ENCODE measurements at regions not wholly inside any gene's neighbourhood (a gene's known extent, or its start where the extent isn't known, plus 50 kb on each side); places are given as distances from the start of the nearest gene placed in this dataset.

DNA sequence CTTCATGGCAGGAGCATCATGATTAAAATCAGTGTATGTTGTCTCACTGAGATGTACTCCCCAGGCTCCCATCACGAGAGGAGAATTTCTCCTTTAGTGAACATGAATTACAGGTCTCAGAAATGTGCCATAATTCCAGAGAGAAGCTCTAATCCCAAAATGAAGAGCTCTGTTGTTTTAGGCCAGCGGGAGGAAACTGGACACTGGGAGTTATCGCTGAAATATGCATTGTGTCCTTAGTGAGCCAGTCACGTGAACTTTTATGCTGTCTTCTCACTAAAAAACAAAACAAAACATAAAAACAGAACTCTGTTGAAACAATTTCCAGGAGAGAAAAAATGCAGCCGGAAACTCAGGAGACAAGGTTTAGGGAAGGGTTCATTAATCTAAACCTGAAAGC is 315.7 kb upstream of the NT5E start:
- no peaks in the 10 kb centered on the region for H3K27me3 ChIP-seq (ENCODE audit: low read length)
- H3K27ac ChIP-seq (ENCODE audit: low read depth, low read length) = no peak overlapping the region
- H2AFZ ChIP-seq (ENCODE audit: low read depth, low read length, severe bottlenecking) = no peak overlapping the region
- H3K9ac ChIP-seq (ENCODE audit: low read length) = no peak overlapping the region
- H3K4me3 ChIP-seq (ENCODE audit: insufficient read depth, low read length, poor library complexity, severe bottlenecking) = no peak overlapping the region
- H3K9me3 ChIP-seq (ENCODE audit: insufficient read depth, low read length) = no peaks in the 10 kb centered on the region
- no peak for TF ChIP-seq EZH2phosphoT487 (conservative IDR thresholded peaks at IDR 0.05; ENCODE audit: low read length)
- TF ChIP-seq, protein P1, sequence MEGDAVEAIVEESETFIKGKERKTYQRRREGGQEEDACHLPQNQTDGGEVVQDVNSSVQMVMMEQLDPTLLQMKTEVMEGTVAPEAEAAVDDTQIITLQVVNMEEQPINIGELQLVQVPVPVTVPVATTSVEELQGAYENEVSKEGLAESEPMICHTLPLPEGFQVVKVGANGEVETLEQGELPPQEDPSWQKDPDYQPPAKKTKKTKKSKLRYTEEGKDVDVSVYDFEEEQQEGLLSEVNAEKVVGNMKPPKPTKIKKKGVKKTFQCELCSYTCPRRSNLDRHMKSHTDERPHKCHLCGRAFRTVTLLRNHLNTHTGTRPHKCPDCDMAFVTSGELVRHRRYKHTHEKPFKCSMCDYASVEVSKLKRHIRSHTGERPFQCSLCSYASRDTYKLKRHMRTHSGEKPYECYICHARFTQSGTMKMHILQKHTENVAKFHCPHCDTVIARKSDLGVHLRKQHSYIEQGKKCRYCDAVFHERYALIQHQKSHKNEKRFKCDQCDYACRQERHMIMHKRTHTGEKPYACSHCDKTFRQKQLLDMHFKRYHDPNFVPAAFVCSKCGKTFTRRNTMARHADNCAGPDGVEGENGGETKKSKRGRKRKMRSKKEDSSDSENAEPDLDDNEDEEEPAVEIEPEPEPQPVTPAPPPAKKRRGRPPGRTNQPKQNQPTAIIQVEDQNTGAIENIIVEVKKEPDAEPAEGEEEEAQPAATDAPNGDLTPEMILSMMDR (IDR thresholded peaks at IDR 0.05; ENCODE audit: insufficient read depth, low read length, poor library complexity, severe bottlenecking) = no peak
- H4K20me1 ChIP-seq (ENCODE audit: low read depth, low read length) = no peaks in the 10 kb centered on the region
- H3K79me2 ChIP-seq (ENCODE audit: insufficient read depth, low read length) = no peaks in the 10 kb centered on the region
- no peak overlapping the region for H3K4me2 ChIP-seq (ENCODE audit: low read depth, low read length, poor library complexity, severe bottlenecking)
- no peaks in the 10 kb centered on the region for H3K36me3 ChIP-seq (ENCODE audit: low read length)
- H3F3A ChIP-seq (ENCODE audit: insufficient read depth) = no peaks in the 10 kb centered on the region
- H3K9me2 ChIP-seq (replicated peaks; ENCODE audit: insufficient read depth, low read length) = no peaks in the 10 kb centered on the region

DNA sequence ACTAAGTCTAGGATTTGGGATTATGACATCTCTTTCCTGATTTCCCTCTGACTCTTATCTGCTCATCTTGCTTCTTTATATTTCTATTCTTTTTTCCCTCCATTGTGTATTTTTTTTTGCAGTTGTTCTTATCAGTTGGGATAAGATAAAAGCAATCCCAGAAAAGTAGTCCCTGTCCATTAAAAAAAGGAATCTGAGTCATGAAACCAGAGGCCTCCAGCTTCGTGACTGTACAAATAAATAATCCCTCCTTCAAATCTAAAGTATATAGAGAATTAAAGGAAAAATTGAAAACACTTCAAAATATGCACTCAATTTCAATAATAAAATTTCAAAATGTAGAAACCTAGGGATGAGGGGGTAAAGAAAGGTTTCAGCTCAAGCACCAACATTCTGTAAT is 317.8 kb upstream of the NT5E start:
- Histone ChIP-seq H2AFZ (ENCODE audit: low read depth, low read length, severe bottlenecking) (no peak overlapping the region), H4K20me1 (ENCODE audit: low read depth, low read length) (no peaks in the 10 kb centered on the region), H3K9me3 (ENCODE audit: insufficient read depth, low read length) (no peaks in the 10 kb centered on the region), H3F3A (ENCODE audit: insufficient read depth) (no peaks in the 10 kb centered on the region), H3K9me2 (replicated peaks; ENCODE audit: insufficient read depth, low read length) (no peaks in the 10 kb centered on the region), H3K4me3 (ENCODE audit: insufficient read depth, low read length, poor library complexity, severe bottlenecking) (no peak overlapping the region), H3K36me3 (ENCODE audit: low read length) (no peaks in the 10 kb centered on the region), H3K27me3 (ENCODE audit: low read length) (no peaks in the 10 kb centered on the region), H3K79me2 (ENCODE audit: insufficient read depth, low read length) (no peaks in the 10 kb centered on the region), H3K9ac (ENCODE audit: low read length) (no peak overlapping the region), H3K4me2 (ENCODE audit: low read depth, low read length, poor library complexity, severe bottlenecking) (no peak overlapping the region), H3K27ac (ENCODE audit: low read depth, low read length) (no peak overlapping the region)
- TF ChIP-seq EZH2phosphoT487 (conservative IDR thresholded peaks at IDR 0.05; ENCODE audit: low read length) = no peak
- TF ChIP-seq, protein P1 (IDR thresholded peaks at IDR 0.05; ENCODE audit: insufficient read depth, low read length, poor library complexity, severe bottlenecking) = no peak

DNA sequence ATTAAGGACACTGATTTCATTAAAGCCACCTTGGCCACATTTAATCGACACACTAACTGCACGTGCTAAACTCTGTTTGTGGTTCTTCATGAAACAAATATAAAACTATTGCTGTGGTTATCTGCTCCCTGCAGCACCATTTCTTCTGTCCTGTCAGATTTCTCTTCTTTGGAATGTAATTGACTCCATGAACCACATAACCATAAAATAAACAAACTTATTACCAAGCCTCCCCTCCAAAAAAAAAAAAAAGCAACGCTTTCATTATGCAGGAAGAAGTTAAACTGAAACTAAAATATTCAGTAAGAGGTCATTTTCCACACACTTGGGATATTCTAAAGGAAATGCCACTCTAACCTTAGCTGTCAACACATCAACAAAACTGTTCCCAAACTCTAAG is 319.1 kb upstream of the NT5E start:
- no peaks in the 10 kb centered on the region for H3K9me2 ChIP-seq (replicated peaks; ENCODE audit: insufficient read depth, low read length)
- no peak overlapping the region for H3K4me2 ChIP-seq (ENCODE audit: low read depth, low read length, poor library complexity, severe bottlenecking)
- H3F3A ChIP-seq (ENCODE audit: insufficient read depth) = no peaks in the 10 kb centered on the region
- no peak for TF ChIP-seq EZH2phosphoT487 (conservative IDR thresholded peaks at IDR 0.05; ENCODE audit: low read length)
- TF ChIP-seq, protein P1 (IDR thresholded peaks at IDR 0.05; ENCODE audit: insufficient read depth, low read length, poor library complexity, severe bottlenecking) = no peak
- no peak overlapping the region for H3K27ac ChIP-seq (ENCODE audit: low read depth, low read length)
- no peak overlapping the region for H3K4me3 ChIP-seq (ENCODE audit: insufficient read depth, low read length, poor library complexity, severe bottlenecking)
- no peaks in the 10 kb centered on the region for H3K36me3 ChIP-seq (ENCODE audit: low read length)
- no peaks in the 10 kb centered on the region for H3K27me3 ChIP-seq (ENCODE audit: low read length)
- H4K20me1 ChIP-seq (ENCODE audit: low read depth, low read length) = no peaks in the 10 kb centered on the region
- H2AFZ ChIP-seq (ENCODE audit: low read depth, low read length, severe bottlenecking) = no peak overlapping the region
- H3K79me2 ChIP-seq (ENCODE audit: insufficient read depth, low read length) = no peaks in the 10 kb centered on the region
- H3K9me3 ChIP-seq (ENCODE audit: insufficient read depth, low read length) = no peaks in the 10 kb centered on the region
- H3K9ac ChIP-seq (ENCODE audit: low read length) = no peak overlapping the region

DNA sequence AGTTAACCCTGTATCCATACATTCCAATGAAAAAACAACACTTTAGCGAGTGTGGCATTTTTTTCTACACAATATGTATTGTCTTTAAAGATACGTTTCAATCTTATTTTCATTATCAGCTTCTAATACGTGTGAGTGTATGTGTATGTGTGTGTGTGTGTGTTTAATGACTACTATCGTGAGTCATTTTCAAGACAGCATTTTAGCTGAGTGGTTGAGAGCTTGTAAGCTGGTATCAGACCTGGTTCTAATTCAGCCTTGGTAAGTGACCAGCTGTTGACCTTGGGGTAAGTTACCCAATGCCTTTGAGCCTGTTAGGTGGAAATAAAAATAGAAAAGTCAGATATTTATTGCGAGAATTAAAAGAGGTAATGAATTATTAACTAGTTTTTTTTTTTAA is 320.0 kb upstream of the NT5E start:
- H2AFZ ChIP-seq (ENCODE audit: low read depth, low read length, severe bottlenecking) = no peak overlapping the region
- no peak overlapping the region for H3K9ac ChIP-seq (ENCODE audit: low read length)
- H3K27me3 ChIP-seq (ENCODE audit: low read length) = no peaks in the 10 kb centered on the region
- no peaks in the 10 kb centered on the region for H3K9me2 ChIP-seq (replicated peaks; ENCODE audit: insufficient read depth, low read length)
- H3K27ac ChIP-seq (ENCODE audit: low read depth, low read length) = no peak overlapping the region
- H3K36me3 ChIP-seq (ENCODE audit: low read length) = no peaks in the 10 kb centered on the region
- H4K20me1 ChIP-seq (ENCODE audit: low read depth, low read length) = no peaks in the 10 kb centered on the region
- TF ChIP-seq, protein P1 (IDR thresholded peaks at IDR 0.05; ENCODE audit: insufficient read depth, low read length, poor library complexity, severe bottlenecking) = no peak
- H3K79me2 ChIP-seq (ENCODE audit: insufficient read depth, low read length) = no peaks in the 10 kb centered on the region
- H3K9me3 ChIP-seq (ENCODE audit: insufficient read depth, low read length) = no peaks in the 10 kb centered on the region
- H3K4me2 ChIP-seq (ENCODE audit: low read depth, low read length, poor library complexity, severe bottlenecking) = no peak overlapping the region
- H3F3A ChIP-seq (ENCODE audit: insufficient read depth) = no peaks in the 10 kb centered on the region
- H3K4me3 ChIP-seq (ENCODE audit: insufficient read depth, low read length, poor library complexity, severe bottlenecking) = no peak overlapping the region
